ENCODE measurements at regions not wholly inside any gene's neighbourhood (a gene's known extent, or its start where the extent isn't known, plus 50 kb on each side); places are given as distances from the start of the nearest gene placed in this dataset.

DNA sequence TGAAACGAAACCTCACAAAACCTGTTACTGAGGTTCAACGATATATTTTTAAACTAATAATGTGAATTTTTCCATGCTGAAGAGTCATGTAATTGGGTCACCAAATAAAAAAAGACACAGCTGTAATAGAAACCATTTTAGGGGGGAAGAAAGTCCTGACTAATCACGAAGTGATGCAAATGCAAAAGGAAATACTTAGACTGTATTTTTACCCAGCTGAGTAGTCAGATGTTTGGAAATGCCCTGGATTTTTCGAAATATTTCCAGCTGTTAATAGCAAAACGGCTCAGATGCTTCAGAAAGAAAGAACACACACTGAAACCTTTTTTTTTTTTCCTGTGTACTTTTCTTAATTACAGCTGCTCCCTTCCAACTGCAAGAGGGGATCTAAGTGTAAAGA lies 210.3 kb downstream of the SETD4 start:
- DNase-seq (ENCODE audit: low read depth, low spot score) = no peak

DNA sequence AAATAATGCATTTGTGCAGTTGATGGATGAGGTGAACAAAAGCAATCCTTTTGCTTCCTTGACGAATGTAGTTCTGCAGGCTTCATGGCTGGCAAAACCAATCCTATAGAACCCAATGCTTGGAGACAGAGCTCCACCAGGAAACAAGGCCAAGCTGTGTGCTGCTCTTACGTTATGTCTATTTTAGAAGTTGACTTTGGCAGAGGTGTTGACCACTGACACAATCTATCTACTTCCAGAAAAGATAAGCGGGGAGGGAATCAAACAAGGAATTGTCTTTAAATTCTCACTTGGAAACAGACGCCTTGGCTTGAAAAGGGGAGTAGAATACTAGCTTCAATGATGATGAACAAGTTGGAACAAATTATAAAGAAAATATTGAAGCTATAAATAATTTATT lies 211.2 kb downstream of the SETD4 start:
- no peak for DNase-seq (ENCODE audit: low read depth, low spot score)

DNA sequence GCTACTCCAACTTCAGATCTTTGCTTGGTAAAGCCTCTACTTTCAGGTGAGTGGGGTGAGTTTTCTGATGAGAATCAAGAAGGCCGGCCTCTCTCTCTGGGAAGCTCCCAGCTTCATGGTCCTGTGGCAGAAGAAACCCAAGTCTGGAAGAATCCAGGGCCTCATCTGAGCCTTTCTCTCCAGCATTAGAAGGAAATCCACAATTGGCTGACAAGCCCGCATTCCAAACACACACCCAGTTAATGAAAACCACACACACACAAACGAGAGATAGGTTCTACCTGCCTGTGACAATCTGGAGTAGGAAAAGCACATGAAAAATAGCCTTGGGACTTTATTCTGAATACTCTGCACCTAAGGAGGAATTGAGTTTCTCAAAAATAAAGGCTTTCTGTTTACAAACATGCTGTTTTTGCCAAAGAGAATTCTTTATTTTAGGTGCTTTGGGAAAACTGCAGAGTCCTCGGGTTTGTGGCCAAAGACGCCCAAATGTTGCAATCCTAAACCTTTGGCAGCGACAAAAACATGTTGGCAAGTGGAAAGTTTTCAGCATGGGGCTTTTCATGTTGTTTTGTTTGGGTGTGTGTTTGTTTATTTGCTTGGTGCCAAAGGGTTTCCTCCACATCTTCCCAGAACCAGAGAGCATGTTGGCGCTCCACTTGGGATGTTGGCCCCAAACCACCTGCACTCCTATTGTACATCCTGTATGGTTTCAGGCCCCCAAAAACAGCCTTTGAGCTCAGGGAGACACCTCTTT lies 216.2 kb downstream of the SETD4 start:
- DNase-seq (ENCODE audit: low read depth, low spot score) = no peak

DNA sequence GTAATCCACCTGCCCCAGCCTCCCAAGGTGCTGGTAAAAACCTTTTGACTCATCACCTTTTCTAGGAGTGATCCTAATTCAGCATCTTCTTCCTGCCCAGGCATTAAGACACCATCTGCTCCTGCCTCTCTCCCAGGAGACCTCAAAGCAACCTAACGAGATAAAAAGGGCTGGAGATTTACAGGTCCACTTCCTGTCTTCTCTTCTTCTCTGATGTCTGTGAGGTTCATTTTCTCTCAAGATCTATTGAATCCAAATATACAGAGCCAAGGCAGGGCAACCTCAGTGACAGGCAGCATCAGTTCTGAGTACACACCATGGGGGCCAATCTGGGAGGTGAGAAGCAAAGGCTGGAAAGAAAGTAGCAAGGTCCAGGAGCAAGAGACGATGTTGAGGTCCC lies 219.4 kb downstream of the SETD4 start:
- DNase-seq (ENCODE audit: low read depth, low spot score) = no peak

- DNase-seq (ENCODE audit: low read depth, low spot score) = peak; percentile 41
Measured at GRCh38 chr21:35840197-35840799, 220.0 kb downstream of the SETD4 start.

- no peak for DNase-seq (ENCODE audit: low read depth, low spot score)
Measured at GRCh38 chr21:35838987-35839763, 221.2 kb downstream of the SETD4 start.

DNA sequence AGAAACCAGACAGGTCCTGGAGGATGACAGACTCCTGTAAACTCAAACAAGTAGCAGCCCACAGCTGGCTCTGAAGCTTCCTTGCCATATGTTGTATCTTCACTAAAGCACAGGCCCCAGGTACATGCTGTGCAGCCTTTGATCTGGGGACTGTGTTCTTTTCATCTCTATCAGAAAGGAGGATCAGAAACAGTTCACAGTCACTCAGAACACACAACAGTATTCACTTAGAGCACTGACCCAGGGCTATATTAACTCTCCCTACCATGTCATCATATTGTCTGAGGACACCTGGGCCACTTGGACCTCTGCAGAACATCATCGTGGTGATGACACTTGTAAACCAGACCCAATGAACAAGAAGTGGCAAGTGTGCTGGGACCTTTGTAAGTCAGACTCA lies 222.0 kb downstream of the SETD4 start:
- DNase-seq (ENCODE audit: low read depth, low spot score) = no peak

DNA sequence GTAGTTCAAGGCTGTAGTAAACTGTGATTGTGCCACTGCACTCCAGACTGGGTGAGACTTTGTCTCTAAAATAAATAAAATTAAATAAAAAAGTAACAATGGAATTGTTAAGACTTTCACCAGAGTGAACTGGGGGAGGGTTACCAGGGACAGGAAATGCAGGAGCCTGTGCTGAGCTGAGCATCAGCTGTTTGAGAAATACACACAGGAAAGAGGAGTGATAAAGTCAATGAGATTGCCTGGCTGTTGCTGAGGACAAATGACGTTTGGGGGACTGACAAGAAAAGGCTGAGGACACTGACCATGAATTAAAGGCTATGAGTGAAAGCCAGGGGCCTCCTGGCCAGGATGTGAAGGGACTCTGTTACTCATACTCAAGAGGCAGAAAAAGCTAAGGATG lies 226.3 kb downstream of the SETD4 start:
- DNase-seq (ENCODE audit: low read depth, low spot score) = no peak

- DNase-seq (ENCODE audit: low read depth, low spot score) = no peak
Measured at GRCh38 chr21:35833388-35833787, 226.9 kb downstream of the SETD4 start.

GRCh38 chr21:35831230-35831629 lies 229.1 kb downstream of the SETD4 start:
- DNase-seq (ENCODE audit: low read depth, low spot score) = no peak

- no peak for DNase-seq (ENCODE audit: low read depth, low spot score)
Measured at GRCh38 chr21:35829067-35829466, 231.3 kb downstream of the SETD4 start.

GRCh38 chr21:35828161-35828560 lies 232.2 kb downstream of the SETD4 start:
- no peak for DNase-seq (ENCODE audit: low read depth, low spot score)

DNA sequence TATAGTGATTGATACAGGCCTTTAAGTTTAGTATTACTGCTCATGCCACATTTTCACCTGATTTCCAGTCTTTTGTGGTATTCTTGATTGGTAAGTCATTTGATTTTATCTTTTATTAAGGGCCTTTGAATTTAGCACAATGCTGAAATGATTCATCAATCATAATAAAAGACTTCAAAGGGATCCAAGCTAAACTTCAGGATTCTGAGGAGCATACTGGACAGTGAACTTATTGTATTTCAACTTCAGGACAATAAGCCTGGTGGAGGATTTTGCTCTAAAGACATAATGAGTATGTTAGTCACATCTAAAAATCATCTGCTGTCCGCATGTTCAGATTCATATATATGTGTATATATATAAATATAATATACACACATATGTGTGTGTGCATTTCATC lies 233.3 kb downstream of the SETD4 start:
- no peak for DNase-seq (ENCODE audit: low read depth, low spot score)

GRCh38 chr21:35825370-35826353 lies 234.7 kb downstream of the SETD4 start:
- DNase-seq (ENCODE audit: low read depth, low spot score) = no peak

DNA sequence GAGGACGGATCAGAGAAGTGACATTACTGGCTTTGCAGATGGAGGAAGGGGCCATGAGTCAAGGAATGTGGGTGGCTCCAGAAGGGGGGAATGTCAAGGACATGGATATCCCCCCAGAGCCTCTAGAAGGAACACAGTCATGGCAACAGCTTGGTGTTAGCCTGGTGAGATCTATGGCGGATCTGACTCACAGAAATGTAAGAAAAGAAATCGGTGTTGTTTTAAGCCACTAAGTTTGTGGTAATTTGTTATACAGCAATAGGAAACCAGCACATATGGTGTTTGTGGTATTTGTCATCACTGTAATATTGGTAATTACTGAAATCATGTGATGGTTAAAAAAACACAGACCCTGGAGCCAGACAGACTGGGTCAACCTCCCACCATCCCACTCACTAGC lies 236.2 kb downstream of the SETD4 start:
- no peak for DNase-seq (ENCODE audit: low read depth, low spot score)

- DNase-seq (ENCODE audit: low read depth, low spot score) = no peak
Measured at GRCh38 chr21:35819134-35819533, 241.2 kb downstream of the SETD4 start.

GRCh38 chr21:35818597-35818996 lies 241.7 kb downstream of the SETD4 start:
- DNase-seq (ENCODE audit: low read depth, low spot score) = no peak

DNA sequence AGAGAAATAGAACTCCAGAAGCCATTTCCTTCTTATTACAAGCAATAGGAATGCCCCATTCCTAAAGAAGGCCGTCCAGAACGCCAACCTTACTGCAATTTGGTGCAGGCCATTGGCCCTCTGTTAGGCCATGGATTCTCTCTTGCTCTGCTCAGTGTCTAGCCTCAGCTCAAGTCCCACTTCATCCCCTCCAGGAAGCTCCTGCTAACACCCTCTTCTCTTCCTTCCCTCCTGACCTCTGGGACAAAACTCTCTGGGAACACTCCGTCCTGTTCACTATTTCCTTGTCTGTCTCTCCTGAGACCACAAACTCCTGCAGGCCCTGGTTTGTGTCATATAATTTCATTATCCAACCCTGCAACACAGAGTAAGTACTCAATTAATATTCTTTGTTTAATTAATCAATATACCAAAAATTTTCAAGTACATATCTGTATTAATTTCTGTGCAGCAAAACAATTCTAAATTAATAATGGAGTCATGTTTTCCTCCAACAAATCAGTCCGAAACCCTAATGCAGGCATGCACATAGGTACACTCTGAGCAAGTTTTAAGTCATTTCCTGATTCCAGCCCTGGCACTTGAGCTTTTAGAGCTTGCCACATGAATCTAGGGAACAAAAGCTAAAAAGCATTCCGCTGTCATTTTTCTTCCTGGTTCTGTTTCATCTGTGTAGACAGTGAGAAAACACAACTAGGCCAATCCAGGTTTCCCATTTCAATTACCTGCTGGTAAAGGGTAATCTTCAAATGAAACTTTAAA lies 245.3 kb downstream of the SETD4 start:
- DNase-seq (ENCODE audit: low read depth, low spot score) = no peak

DNA sequence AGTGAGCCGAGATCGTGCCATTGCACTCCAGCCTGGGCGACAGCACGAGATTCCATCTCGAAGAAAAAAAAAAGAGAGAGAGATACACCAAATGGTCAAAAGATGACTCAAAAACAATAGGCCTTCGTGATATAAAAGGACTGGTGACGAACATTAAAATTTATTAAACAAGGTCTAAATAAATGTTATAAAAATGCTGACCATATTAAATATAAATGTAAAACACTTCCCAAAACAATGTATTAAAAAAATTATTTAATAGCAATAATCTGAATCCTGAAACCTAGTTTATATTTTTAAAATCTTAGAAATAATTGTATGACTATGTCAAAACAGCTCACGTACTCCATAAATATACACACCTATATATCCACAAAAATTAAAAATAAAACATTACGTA lies 247.6 kb downstream of the SETD4 start:
- no peak for DNase-seq (ENCODE audit: low read depth, low spot score)

DNA sequence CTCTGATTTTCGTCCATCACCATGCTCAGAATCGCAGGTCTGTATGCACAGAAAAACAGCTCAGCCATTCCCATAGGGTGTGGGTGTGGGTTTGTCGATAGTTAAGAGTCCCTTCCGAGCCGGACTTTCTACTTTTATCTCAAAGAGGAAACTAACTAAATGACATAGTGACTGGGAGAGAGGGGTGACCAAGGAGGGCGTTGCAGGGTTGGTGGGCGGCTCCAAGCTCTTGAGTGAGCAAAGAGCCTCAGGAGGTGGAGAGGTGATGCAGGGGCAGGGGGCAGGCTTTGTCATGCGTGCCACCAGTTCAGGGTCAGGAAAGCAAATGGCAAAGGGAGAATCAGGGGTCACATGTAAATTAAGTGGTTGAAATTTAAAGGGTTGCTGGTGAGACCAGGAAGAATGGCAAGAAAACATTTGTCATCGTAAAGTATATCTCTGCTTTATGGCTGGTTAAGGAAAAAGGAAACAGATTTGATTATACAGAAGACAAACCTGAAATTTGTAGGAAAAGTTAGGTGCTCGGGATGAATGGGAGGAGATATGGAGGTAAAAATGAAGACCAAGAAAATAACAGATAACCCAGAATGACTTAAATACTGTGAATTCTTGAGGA lies 249.0 kb downstream of the SETD4 start:
- DNase-seq (ENCODE audit: low read depth, low spot score) = no peak
